ENCODE measurements at regions not wholly inside any gene's neighbourhood (a gene's known extent, or its start where the extent isn't known, plus 50 kb on each side); places are given as distances from the start of the nearest gene placed in this dataset.

GRCh38 chr4:123890889-123891288 is 494.3 kb downstream of the SPRY1 start:
- TF ChIP-seq SUZ12 (IDR thresholded peaks at IDR 0.05) (no peak), TARDBP (IDR thresholded peaks at IDR 0.05) (no peak), FOXA1 (IDR thresholded peaks at IDR 0.05) (no peak), PKNOX1 (IDR thresholded peaks at IDR 0.05) (no peak), HDGF (IDR thresholded peaks at IDR 0.05; ENCODE audit: borderline replicate concordance) (no peak), SP1 (IDR thresholded peaks at IDR 0.05) (no peak)
